Right atrium auricular region (tissue), 2 donors: ENCODE measurements at regions not wholly inside any gene's neighbourhood (a gene's known extent, or its start where the extent isn't known, plus 50 kb on each side); places are given as distances from the start of the nearest gene placed in this dataset.

Experiments used
- DNase-seq: peaks from one replicate; pipeline ENCODE4 v3.0.0-alpha.2; 2019; ENCODE audit warnings: low spot score
- H3K27ac ChIP-seq, 2 donors: fragments of 200-600 bp; sonication (generic); 1 replicate in 1 of 2; 2 replicates in 1 of 2; pipeline ENCODE4 v1.5.1; 2016 to 2019
- H3K27me3 ChIP-seq, 2 donors: fragments of 200-600 bp; sonication (generic); one replicate each; pipeline versions ENCODE4 v1.5.1 to v1.6.0; 2017 to 2019
- H3K36me3 ChIP-seq: fragments of 200-600 bp; sonication (generic); one replicate; pipeline ENCODE4 v1.5.1; 2016
- H3K4me1 ChIP-seq, 2 donors: fragments of 200-600 bp; sonication (generic); one replicate each; pipeline versions ENCODE4 v1.5.1 to v1.6.0; 2017 to 2019
- H3K4me3 ChIP-seq, 2 donors: fragments of 200-600 bp; sonication (generic); 1 replicate in 1 of 2; 2 replicates in 1 of 2; pipeline ENCODE4 v1.5.1; 2017 to 2019; ENCODE audit warnings: mild to moderate bottlenecking in 1 of 2, moderate library complexity in 1 of 2
- H3K9me3 ChIP-seq, 2 donors: fragments of 200-600 bp; sonication (generic); one replicate each; pipeline ENCODE4 v1.5.1; 2019
- TF ChIP-seq, protein P1 (sequence below), 2 donors: fragments of 200-600 bp; sonication (generic); IDR thresholded peaks; one replicate each; pipeline ENCODE4 v1.5.1; 2019; ENCODE audit warnings: antibody characterized with exemption in 2 of 2

DNA sequence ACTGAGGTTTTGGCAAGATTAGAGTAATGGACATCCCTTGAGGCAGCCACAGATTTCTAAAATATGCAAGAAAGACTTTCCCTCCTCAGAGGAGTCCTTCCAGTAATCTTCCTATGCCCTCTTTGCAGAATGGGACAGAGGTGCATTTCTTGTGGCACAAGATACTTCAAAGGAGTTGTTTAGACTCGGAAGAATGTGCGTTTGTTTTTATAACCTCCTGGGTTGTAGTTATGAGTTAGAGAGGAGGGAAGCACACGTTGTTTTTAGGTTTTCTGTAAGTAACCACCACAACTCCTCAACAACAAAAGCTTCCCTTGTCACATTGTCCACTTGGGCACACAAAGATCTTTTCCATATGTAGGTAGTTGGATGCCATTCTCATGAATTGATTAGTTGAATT is 78.1 kb upstream of the GLI3 start:
- DNase-seq = no peak
- no peaks in the 10 kb centered on the region for H3K36me3 ChIP-seq
- no peak overlapping the region for H3K27ac ChIP-seq
- no peaks in the 10 kb centered on the region for H3K27me3 ChIP-seq
- no peaks in the 10 kb centered on the region for H3K4me1 ChIP-seq
- H3K9me3 ChIP-seq = peaks cover 0 to 8% of the 10 kb centered on the region in 2 donors
- no peak overlapping the region for H3K4me3 ChIP-seq
- TF ChIP-seq, protein P1, sequence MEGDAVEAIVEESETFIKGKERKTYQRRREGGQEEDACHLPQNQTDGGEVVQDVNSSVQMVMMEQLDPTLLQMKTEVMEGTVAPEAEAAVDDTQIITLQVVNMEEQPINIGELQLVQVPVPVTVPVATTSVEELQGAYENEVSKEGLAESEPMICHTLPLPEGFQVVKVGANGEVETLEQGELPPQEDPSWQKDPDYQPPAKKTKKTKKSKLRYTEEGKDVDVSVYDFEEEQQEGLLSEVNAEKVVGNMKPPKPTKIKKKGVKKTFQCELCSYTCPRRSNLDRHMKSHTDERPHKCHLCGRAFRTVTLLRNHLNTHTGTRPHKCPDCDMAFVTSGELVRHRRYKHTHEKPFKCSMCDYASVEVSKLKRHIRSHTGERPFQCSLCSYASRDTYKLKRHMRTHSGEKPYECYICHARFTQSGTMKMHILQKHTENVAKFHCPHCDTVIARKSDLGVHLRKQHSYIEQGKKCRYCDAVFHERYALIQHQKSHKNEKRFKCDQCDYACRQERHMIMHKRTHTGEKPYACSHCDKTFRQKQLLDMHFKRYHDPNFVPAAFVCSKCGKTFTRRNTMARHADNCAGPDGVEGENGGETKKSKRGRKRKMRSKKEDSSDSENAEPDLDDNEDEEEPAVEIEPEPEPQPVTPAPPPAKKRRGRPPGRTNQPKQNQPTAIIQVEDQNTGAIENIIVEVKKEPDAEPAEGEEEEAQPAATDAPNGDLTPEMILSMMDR (IDR thresholded peaks at IDR 0.05) = no peak

GRCh38 chr7:42314696-42315095 is 77.7 kb upstream of the GLI3 start:
- no peak overlapping the region for H3K4me3 ChIP-seq

DNA sequence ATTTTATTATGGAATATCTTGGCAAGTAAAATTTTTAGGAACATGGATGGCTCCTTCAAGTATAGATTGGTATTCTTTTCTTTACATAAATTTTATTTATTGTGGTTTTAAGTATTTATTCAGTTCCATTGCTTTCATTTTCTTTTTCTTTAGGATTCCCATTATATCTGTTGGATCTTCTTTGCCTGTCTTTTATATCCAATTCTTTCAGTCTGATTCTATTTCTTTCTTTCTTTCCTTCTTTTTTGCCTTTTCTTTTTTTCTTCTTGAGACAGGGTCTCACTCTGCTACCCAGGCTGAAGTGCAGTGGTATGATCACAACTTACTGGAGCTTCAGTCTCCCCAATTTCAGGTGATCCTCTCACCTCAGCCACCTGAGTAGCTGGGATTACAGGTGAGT is 74.2 kb upstream of the GLI3 start:
- Histone ChIP-seq H3K36me3 (no peaks in the 10 kb centered on the region), H3K9me3 (peaks cover 0 to 14% of the 10 kb centered on the region in 2 donors), H3K4me1 (no peaks in the 10 kb centered on the region), H3K27ac (no peak overlapping the region), H3K4me3 (no peak overlapping the region), H3K27me3 (no peaks in the 10 kb centered on the region)
- no peak for DNase-seq
- TF ChIP-seq, protein P1 (IDR thresholded peaks at IDR 0.05) = no peak

More at GRCh38 chr7:42314696-42315095, 77.7 kb upstream of the GLI3 start:
- Histone ChIP-seq H3K9me3 (peaks cover 0 to 8% of the 10 kb centered on the region in 2 donors), H3K4me1 (no peaks in the 10 kb centered on the region), H3K36me3 (no peaks in the 10 kb centered on the region), H3K27me3 (no peaks in the 10 kb centered on the region), H3K27ac (no peak overlapping the region)
- TF ChIP-seq, protein P1 (IDR thresholded peaks at IDR 0.05) = no peak
- DNase-seq = no peak

GRCh38 chr7:42292991-42293521 is 56.0 kb upstream of the GLI3 start:
- no peak overlapping the region for H3K4me3 ChIP-seq
- H3K36me3 ChIP-seq = no peaks in the 10 kb centered on the region
- H3K27me3 ChIP-seq = no peaks in the 10 kb centered on the region
- H3K27ac ChIP-seq = no peak overlapping the region
- no peaks in the 10 kb centered on the region for H3K4me1 ChIP-seq
- TF ChIP-seq, protein P1 (IDR thresholded peaks at IDR 0.05) = no peak
- no peaks in the 10 kb centered on the region for H3K9me3 ChIP-seq
- no peak for DNase-seq

DNA sequence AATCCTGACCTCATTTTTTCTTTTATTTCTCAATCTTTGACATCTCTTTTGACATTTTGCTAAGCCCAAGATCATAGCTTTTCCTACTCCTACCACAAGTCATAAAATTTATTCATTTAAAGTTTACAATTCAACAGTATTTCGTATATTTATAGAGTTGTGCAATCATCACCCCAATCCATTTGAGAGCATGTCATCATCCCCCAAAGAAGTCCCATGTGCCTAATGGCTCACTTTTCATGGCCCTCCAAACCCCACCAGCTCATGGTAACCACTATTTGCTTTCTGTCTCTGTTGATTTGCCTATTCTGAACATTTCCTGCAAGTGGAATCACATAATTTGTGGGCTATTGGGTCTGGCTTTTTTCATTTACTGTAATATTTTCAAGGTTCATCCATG is 52.5 kb upstream of the GLI3 start:
- Histone ChIP-seq H3K4me1 (no peaks in the 10 kb centered on the region), H3K27me3 (no peaks in the 10 kb centered on the region), H3K36me3 (no peaks in the 10 kb centered on the region), H3K27ac (no peak overlapping the region), H3K9me3 (no peaks in the 10 kb centered on the region), H3K4me3 (no peak overlapping the region)
- DNase-seq = no peak
- TF ChIP-seq, protein P1 (IDR thresholded peaks at IDR 0.05) = no peak
